ENCODE measurements at regions not wholly inside any gene's neighbourhood (a gene's known extent, or its start where the extent isn't known, plus 50 kb on each side); places are given as distances from the start of the nearest gene placed in this dataset.

DNA sequence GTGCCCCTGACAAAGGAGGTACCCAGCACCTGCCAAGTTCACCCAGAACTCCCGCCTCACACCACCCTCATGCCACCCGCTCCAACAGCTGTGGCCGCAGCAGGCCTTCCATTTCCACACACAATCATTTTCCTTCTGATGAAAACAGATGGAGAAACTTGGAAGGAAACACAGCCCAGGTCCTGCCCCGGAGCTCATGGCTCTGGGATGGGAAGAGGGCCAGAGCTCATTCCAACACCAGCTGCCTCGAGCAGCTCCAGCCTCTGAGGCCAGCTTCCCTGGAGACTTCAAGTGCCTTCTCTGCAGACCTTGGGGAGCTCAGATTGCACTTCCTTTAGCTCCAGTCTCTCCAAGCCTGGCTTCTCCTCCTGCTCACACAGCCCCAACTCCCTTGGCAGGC is 55.1 kb upstream of the CMKLR1 start:
- Mint-ChIP-seq H3K27ac (no peak overlapping the region), H3K4me1 (no peaks in the 10 kb centered on the region; the same call in 2 of the 3 replicates), H3K4me3 (no peak overlapping the region), H3K36me3 (ENCODE audit: low read depth) (no peaks in the 10 kb centered on the region), H3K27me3 (ENCODE audit: insufficient read depth, low read depth, poor library complexity) (peaks cover 3% of the 10 kb centered on the region), H3K9me3 (no peaks in the 10 kb centered on the region; the same call in 2 of the 3 replicates)
- H3K9me2 ChIP-seq (ENCODE audit: insufficient read depth): 0 out of 2 replicates have a peak, but pooled peaks cover 9% of the 10 kb centered on the region
- H3F3A ChIP-seq (replicated peaks; ENCODE audit: low read depth): no peaks in the 10 kb centered on the region
- H4K20me1 ChIP-seq (replicated peaks; ENCODE audit: insufficient read depth): no peaks in the 10 kb centered on the region
- ATAC-seq (no peak), DNase-seq (ENCODE audit: low spot score) (no peak)
- no peaks in the 10 kb centered on the region for H3K79me2 ChIP-seq (replicated peaks; ENCODE audit: insufficient read depth)
- no peak overlapping the region for H3K4me2 ChIP-seq
- TF ChIP-seq NANOG (IDR thresholded peaks at IDR 0.05; ENCODE audit: borderline replicate concordance) (no peak), POLR2AphosphoS5 (IDR thresholded peaks at IDR 0.05; ENCODE audit: low read depth) (no peak), EZH2 (IDR thresholded peaks at IDR 0.05; ENCODE audit: low read depth, unreplicated experiment) (no peak), STAT1 (IDR thresholded peaks at IDR 0.05; ENCODE audit: unreplicated experiment) (no peak), JUNB (IDR thresholded peaks at IDR 0.05; ENCODE audit: unreplicated experiment) (no peak), CREB1 (CRISPR knock-in tag; IDR thresholded peaks at IDR 0.05; ENCODE audit: low read depth) (no peak), ZNF331 (CRISPR knock-in tag; IDR thresholded peaks at IDR 0.05; ENCODE audit: low read depth) (no peak), EZH2phosphoT487 (IDR thresholded peaks at IDR 0.05; ENCODE audit: unreplicated experiment) (no peak), ZNF114 (CRISPR knock-in tag; IDR thresholded peaks at IDR 0.05) (no peak)
- TF ChIP-seq, protein P1, sequence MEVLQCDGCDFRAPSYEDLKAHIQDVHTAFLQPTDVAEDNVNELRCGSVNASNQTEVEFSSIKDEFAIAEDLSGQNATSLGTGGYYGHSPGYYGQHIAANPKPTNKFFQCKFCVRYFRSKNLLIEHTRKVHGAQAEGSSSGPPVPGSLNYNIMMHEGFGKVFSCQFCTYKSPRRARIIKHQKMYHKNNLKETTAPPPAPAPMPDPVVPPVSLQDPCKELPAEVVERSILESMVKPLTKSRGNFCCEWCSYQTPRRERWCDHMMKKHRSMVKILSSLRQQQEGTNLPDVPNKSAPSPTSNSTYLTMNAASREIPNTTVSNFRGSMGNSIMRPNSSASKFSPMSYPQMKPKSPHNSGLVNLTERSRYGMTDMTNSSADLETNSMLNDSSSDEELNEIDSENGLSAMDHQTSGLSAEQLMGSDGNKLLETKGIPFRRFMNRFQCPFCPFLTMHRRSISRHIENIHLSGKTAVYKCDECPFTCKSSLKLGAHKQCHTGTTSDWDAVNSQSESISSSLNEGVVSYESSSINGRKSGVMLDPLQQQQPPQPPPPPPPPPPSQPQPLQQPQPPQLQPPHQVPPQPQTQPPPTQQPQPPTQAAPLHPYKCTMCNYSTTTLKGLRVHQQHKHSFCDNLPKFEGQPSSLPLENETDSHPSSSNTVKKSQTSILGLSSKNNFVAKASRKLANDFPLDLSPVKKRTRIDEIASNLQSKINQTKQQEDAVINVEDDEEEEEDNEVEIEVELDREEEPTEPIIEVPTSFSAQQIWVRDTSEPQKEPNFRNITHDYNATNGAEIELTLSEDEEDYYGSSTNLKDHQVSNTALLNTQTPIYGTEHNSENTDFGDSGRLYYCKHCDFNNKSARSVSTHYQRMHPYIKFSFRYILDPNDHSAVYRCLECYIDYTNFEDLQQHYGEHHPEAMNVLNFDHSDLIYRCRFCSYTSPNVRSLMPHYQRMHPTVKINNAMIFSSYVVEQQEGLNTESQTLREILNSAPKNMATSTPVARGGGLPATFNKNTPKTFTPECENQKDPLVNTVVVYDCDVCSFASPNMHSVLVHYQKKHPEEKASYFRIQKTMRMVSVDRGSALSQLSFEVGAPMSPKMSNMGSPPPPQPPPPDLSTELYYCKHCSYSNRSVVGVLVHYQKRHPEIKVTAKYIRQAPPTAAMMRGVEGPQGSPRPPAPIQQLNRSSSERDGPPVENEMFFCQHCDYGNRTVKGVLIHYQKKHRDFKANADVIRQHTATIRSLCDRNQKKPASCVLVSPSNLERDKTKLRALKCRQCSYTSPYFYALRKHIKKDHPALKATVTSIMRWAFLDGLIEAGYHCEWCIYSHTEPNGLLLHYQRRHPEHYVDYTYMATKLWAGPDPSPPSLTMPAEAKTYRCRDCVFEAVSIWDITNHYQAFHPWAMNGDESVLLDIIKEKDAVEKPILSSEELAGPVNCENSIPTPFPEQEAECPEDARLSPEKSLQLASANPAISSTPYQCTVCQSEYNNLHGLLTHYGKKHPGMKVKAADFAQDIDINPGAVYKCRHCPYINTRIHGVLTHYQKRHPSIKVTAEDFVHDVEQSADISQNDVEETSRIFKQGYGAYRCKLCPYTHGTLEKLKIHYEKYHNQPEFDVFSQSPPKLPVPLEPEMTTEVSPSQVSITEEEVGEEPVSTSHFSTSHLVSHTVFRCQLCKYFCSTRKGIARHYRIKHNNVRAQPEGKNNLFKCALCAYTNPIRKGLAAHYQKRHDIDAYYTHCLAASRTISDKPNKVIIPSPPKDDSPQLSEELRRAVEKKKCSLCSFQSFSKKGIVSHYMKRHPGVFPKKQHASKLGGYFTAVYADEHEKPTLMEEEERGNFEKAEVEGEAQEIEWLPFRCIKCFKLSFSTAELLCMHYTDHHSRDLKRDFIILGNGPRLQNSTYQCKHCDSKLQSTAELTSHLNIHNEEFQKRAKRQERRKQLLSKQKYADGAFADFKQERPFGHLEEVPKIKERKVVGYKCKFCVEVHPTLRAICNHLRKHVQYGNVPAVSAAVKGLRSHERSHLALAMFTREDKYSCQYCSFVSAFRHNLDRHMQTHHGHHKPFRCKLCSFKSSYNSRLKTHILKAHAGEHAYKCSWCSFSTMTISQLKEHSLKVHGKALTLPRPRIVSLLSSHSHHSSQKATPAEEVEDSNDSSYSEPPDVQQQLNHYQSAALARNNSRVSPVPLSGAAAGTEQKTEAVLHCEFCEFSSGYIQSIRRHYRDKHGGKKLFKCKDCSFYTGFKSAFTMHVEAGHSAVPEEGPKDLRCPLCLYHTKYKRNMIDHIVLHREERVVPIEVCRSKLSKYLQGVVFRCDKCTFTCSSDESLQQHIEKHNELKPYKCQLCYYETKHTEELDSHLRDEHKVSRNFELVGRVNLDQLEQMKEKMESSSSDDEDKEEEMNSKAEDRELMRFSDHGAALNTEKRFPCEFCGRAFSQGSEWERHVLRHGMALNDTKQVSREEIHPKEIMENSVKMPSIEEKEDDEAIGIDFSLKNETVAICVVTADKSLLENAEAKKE (CRISPR knock-in tag; IDR thresholded peaks at IDR 0.05): no peak
- TF ChIP-seq, protein P2, sequence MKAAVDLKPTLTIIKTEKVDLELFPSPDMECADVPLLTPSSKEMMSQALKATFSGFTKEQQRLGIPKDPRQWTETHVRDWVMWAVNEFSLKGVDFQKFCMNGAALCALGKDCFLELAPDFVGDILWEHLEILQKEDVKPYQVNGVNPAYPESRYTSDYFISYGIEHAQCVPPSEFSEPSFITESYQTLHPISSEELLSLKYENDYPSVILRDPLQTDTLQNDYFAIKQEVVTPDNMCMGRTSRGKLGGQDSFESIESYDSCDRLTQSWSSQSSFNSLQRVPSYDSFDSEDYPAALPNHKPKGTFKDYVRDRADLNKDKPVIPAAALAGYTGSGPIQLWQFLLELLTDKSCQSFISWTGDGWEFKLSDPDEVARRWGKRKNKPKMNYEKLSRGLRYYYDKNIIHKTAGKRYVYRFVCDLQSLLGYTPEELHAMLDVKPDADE (IDR thresholded peaks at IDR 0.05): no peak
- TF ChIP-seq, protein P3, sequence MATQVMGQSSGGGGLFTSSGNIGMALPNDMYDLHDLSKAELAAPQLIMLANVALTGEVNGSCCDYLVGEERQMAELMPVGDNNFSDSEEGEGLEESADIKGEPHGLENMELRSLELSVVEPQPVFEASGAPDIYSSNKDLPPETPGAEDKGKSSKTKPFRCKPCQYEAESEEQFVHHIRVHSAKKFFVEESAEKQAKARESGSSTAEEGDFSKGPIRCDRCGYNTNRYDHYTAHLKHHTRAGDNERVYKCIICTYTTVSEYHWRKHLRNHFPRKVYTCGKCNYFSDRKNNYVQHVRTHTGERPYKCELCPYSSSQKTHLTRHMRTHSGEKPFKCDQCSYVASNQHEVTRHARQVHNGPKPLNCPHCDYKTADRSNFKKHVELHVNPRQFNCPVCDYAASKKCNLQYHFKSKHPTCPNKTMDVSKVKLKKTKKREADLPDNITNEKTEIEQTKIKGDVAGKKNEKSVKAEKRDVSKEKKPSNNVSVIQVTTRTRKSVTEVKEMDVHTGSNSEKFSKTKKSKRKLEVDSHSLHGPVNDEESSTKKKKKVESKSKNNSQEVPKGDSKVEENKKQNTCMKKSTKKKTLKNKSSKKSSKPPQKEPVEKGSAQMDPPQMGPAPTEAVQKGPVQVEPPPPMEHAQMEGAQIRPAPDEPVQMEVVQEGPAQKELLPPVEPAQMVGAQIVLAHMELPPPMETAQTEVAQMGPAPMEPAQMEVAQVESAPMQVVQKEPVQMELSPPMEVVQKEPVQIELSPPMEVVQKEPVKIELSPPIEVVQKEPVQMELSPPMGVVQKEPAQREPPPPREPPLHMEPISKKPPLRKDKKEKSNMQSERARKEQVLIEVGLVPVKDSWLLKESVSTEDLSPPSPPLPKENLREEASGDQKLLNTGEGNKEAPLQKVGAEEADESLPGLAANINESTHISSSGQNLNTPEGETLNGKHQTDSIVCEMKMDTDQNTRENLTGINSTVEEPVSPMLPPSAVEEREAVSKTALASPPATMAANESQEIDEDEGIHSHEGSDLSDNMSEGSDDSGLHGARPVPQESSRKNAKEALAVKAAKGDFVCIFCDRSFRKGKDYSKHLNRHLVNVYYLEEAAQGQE (IDR thresholded peaks at IDR 0.05; ENCODE audit: unreplicated experiment): no peak
- TF ChIP-seq, protein P4, sequence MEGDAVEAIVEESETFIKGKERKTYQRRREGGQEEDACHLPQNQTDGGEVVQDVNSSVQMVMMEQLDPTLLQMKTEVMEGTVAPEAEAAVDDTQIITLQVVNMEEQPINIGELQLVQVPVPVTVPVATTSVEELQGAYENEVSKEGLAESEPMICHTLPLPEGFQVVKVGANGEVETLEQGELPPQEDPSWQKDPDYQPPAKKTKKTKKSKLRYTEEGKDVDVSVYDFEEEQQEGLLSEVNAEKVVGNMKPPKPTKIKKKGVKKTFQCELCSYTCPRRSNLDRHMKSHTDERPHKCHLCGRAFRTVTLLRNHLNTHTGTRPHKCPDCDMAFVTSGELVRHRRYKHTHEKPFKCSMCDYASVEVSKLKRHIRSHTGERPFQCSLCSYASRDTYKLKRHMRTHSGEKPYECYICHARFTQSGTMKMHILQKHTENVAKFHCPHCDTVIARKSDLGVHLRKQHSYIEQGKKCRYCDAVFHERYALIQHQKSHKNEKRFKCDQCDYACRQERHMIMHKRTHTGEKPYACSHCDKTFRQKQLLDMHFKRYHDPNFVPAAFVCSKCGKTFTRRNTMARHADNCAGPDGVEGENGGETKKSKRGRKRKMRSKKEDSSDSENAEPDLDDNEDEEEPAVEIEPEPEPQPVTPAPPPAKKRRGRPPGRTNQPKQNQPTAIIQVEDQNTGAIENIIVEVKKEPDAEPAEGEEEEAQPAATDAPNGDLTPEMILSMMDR (conservative IDR thresholded peaks at IDR 0.05; ENCODE audit: low read depth in 2 of 2): no peak
- no peak overlapping the region for H2AFZ ChIP-seq
- H3K4me3 ChIP-seq: no peak overlapping the region
- H3K36me3 ChIP-seq (ENCODE audit: insufficient read depth): no peaks in the 10 kb centered on the region
- H3K27ac ChIP-seq (ENCODE audit: low read depth): no peak overlapping the region
- peaks cover 5% of the 10 kb centered on the region for H3K4me1 ChIP-seq (ENCODE audit: insufficient read depth)
- no peaks in the 10 kb centered on the region for H3K27me3 ChIP-seq (ENCODE audit: insufficient read depth)

All from GM23338 (cell line).